GM21786 (cell line): ENCODE measurements at regions not wholly inside any gene's neighbourhood (a gene's known extent, or its start where the extent isn't known, plus 50 kb on each side); places are given as distances from the start of the nearest gene placed in this dataset.

ENCODE experiments used
- ATAC-seq: cut with Tn5 transposase; IDR thresholded peaks from one replicate; pipeline ENCODE4 v1.9.1; 2021; ENCODE audit not compliant: unreplicated experiment

GRCh38 chr16:82567175-82567574, 59.6 kb upstream of the CDH13 start:
- ATAC-seq, result no peak

GRCh38 chr16:82563401-82563800, 63.4 kb upstream of the CDH13 start:
- ATAC-seq, result no peak

- ATAC-seq, result no peak
Observed at GRCh38 chr16:82562183-82562683, 64.5 kb upstream of the CDH13 start.

- no peak for ATAC-seq
Observed at GRCh38 chr16:82560805-82561325, 65.9 kb upstream of the CDH13 start.

GRCh38 chr16:82544378-82545160, 82.2 kb upstream of the CDH13 start:
- ATAC-seq, result no peak

- ATAC-seq, result no peak
Observed at GRCh38 chr16:82542714-82543113, 84.1 kb upstream of the CDH13 start.

GRCh38 chr16:82541103-82541502, 85.7 kb upstream of the CDH13 start:
- ATAC-seq, result no peak

- ATAC-seq, result no peak
Observed at GRCh38 chr16:82535764-82536163, 91.0 kb upstream of the CDH13 start.

GRCh38 chr16:82535262-82535661, 91.5 kb upstream of the CDH13 start:
- no peak for ATAC-seq

- ATAC-seq, result no peak
Observed at GRCh38 chr16:82533189-82533588, 93.6 kb upstream of the CDH13 start.

- no peak for ATAC-seq
Observed at GRCh38 chr16:82530883-82531282, 95.9 kb upstream of the CDH13 start.

- ATAC-seq, result no peak
Observed at GRCh38 chr16:82527101-82527500, 99.7 kb upstream of the CDH13 start.

GRCh38 chr16:82524976-82525375, 101.8 kb upstream of the CDH13 start:
- ATAC-seq, result no peak

- ATAC-seq, result no peak
Observed at GRCh38 chr16:82523815-82524214, 103.0 kb upstream of the CDH13 start.

- ATAC-seq, result no peak
Observed at GRCh38 chr16:82522026-82522425, 104.7 kb upstream of the CDH13 start.

- no peak for ATAC-seq
Observed at GRCh38 chr16:82518811-82519210, 108.0 kb upstream of the CDH13 start.

- ATAC-seq, result no peak
Observed at GRCh38 chr16:82514262-82514661, 112.5 kb upstream of the CDH13 start.

GRCh38 chr16:82510789-82511305, 115.9 kb upstream of the CDH13 start:
- no peak for ATAC-seq

GRCh38 chr16:82509691-82510430, 116.9 kb upstream of the CDH13 start:
- no peak for ATAC-seq

- ATAC-seq, result no peak
Observed at GRCh38 chr16:82506692-82507670, 119.8 kb upstream of the CDH13 start.

GRCh38 chr16:82504836-82505235, 121.9 kb upstream of the CDH13 start:
- ATAC-seq, result no peak
